Choroid plexus epithelial cell (primary cell): ENCODE measurements at regions not wholly inside any gene's neighbourhood (a gene's known extent, or its start where the extent isn't known, plus 50 kb on each side); places are given as distances from the start of the nearest gene placed in this dataset.

ENCODE experiments used
- DNase-seq: peaks from one replicate; pipeline ENCODE4 v3.0.0-alpha.2; 2010; ENCODE audit warnings: low read depth
- H3K4me3 ChIP-seq: 2 replicates; pipeline ENCODE4 v1.5.1; 2011; ENCODE audit warnings: low read depth, mild to moderate bottlenecking, control low read depth, low read length, moderate library complexity
- TF ChIP-seq, protein P1 (sequence below): conservative IDR thresholded peaks from 2 replicates; pipeline ENCODE4 v1.5.1; 2011; ENCODE audit warnings: low read depth, mild to moderate bottlenecking, control low read depth, inconsistent platforms, low read length, moderate library complexity

GRCh38 chr2:55973673-55974072, 50.1 kb upstream of the EFEMP1 start:
- no peak overlapping the region for H3K4me3 ChIP-seq
- DNase-seq = no peak
- TF ChIP-seq, protein P1, sequence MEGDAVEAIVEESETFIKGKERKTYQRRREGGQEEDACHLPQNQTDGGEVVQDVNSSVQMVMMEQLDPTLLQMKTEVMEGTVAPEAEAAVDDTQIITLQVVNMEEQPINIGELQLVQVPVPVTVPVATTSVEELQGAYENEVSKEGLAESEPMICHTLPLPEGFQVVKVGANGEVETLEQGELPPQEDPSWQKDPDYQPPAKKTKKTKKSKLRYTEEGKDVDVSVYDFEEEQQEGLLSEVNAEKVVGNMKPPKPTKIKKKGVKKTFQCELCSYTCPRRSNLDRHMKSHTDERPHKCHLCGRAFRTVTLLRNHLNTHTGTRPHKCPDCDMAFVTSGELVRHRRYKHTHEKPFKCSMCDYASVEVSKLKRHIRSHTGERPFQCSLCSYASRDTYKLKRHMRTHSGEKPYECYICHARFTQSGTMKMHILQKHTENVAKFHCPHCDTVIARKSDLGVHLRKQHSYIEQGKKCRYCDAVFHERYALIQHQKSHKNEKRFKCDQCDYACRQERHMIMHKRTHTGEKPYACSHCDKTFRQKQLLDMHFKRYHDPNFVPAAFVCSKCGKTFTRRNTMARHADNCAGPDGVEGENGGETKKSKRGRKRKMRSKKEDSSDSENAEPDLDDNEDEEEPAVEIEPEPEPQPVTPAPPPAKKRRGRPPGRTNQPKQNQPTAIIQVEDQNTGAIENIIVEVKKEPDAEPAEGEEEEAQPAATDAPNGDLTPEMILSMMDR = no peak

- no peak for DNase-seq
- TF ChIP-seq, protein P1 = no peak
- no peak overlapping the region for H3K4me3 ChIP-seq
These were observed 53.1 kb upstream of the EFEMP1 start for GRCh38 chr2:55976681-55977080.

GRCh38 chr2:55985406-55985805, 61.8 kb upstream of the EFEMP1 start:
- H3K4me3 ChIP-seq = no peak overlapping the region
- DNase-seq = peak; percentile 48
- TF ChIP-seq, protein P1 = no peak

DNA sequence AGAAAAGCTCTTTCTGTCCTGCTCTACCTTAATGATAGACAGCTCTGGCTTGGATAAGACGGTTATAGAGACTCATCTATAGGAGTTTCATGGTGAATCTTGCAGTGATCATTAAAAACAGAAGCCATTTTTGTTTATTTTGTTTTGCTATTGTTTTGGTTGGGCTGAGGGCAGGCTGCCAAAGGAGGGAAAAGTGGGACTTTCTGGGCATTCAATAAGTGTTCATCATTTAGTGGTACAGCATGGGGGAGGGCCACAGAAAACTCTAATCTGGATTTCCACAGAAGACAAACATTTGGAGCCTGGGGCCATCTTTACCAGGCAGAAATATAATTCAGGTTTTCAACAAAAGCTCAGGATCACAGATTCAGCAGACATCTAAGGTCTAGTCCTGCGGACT, 62.4 kb upstream of the EFEMP1 start:
- TF ChIP-seq, protein P1 = no peak
- H3K4me3 ChIP-seq = no peak overlapping the region
- no peak for DNase-seq

DNA sequence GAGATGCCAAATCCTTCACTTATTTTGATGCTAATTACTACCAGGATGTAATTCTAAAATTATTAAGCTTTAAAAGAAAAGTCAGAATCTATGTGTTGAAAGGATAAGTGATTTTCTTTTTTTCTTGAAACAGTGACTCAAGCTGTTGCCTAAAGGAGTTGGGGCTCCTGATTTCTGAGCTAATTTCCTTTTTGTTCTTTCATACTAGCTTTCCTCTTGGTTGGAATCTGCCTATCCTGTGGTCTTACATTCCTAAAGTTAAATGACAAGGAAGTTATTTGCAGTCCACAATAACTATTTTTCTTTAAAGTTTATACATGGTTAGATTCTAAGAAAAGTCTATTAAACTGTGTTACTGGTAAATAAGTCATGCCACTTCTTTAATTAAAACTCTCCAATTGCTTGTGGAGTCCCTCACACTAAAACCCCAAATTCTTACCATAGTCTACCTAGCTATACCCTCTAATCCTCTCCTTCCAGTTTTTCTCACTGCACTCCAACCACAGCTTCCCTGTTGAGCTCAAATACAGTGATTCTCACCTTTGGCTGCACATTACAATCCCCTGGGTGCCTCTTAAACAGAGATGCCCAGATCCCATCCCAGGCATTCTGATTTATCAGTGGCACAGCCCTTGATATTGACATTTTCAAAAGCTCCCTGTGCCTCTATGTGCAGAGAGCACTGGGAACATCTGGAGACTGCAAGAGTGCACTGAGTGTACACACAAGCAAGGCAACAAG, 63.3 kb upstream of the EFEMP1 start:
- DNase-seq = peak; percentile 42
- TF ChIP-seq, protein P1 = no peak
- H3K4me3 ChIP-seq = no peak overlapping the region

GRCh38 chr2:55989405-55989804, 65.8 kb upstream of the EFEMP1 start:
- TF ChIP-seq, protein P1 = no peak
- no peak overlapping the region for H3K4me3 ChIP-seq
- DNase-seq = no peak

- DNase-seq = peak; percentile 97
- TF ChIP-seq, protein P1 = no peak
- no peak overlapping the region for H3K4me3 ChIP-seq
These were observed 68.9 kb upstream of the EFEMP1 start for GRCh38 chr2:55992455-55992854.
